ENCODE measurements at regions not wholly inside any gene's neighbourhood (a gene's known extent, or its start where the extent isn't known, plus 50 kb on each side); places are given as distances from the start of the nearest gene placed in this dataset.

DNA sequence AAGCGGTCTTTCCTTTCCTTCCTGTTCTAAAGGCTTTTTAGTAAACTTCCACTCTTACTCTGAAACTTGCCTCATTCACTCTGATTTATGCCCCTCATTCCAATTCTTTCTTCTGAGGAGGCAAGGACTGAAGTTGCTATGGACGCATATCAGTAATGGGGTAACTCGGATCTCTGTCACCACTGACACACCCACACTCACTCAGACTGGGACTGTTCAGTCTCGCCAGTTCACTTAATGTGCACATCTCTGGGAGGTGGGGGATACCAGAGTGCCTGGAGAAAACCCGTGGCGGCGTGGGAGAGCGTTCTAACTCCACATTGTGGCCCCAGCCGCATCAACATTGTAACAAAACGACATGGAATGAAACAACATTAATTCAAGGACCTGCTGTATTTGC lies 1139.3 kb upstream of the CELF2 start:
- ChIA-PET POLR2A (no interaction called here), CTCF (no interaction called here)
- no peak for DNase-seq (ENCODE audit: extremely low spot score)
- TF ChIP-seq, protein P1, sequence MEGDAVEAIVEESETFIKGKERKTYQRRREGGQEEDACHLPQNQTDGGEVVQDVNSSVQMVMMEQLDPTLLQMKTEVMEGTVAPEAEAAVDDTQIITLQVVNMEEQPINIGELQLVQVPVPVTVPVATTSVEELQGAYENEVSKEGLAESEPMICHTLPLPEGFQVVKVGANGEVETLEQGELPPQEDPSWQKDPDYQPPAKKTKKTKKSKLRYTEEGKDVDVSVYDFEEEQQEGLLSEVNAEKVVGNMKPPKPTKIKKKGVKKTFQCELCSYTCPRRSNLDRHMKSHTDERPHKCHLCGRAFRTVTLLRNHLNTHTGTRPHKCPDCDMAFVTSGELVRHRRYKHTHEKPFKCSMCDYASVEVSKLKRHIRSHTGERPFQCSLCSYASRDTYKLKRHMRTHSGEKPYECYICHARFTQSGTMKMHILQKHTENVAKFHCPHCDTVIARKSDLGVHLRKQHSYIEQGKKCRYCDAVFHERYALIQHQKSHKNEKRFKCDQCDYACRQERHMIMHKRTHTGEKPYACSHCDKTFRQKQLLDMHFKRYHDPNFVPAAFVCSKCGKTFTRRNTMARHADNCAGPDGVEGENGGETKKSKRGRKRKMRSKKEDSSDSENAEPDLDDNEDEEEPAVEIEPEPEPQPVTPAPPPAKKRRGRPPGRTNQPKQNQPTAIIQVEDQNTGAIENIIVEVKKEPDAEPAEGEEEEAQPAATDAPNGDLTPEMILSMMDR (IDR thresholded peaks at IDR 0.05; ENCODE audit: control extremely low read depth, extremely low read depth, low read depth, missing control alignments) = no peak

DNA sequence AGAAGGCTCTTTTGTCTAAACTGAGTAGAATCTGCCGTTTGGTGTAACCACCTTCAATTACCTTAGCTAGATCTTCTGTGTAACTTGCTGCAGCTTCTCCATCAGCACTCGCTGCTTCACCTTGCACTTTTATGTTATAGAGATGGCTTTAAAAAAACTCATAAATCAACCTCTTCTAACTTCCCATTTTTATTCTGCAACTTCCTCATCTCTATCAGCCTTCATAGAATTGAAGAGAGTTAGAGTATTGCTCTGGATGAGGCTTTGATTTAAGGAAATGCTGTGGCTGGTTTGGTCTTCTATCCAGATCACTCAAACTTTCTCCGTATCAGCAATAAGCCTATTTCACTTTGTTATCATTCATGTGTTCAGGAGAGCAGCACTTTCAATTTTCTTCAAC lies 1131.9 kb upstream of the CELF2 start:
- TF ChIP-seq, protein P1 (IDR thresholded peaks at IDR 0.05; ENCODE audit: control extremely low read depth, extremely low read depth, low read depth, missing control alignments) = no peak
- CTCF ChIA-PET = no interaction called here
- DNase-seq (ENCODE audit: extremely low spot score) = no peak
- POLR2A ChIA-PET = no interaction called here

DNA sequence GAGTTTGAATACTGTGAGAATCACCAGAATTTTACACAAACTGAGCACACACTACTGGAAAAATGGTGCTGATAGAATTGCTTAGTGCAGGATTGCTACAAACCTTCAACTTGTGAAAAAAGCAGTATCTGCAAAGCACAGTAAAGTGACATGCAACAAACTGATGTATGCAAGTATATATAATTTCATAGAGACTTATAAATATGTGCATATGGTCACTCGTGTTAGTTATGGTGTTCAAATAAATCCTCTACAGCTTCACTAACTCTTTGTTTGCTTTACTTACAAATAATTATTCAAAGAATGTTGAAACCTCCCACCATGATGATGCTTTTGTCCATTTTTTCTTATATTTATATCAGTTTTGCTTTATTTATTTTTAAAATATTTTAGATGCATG lies 1130.9 kb upstream of the CELF2 start:
- ChIA-PET CTCF (no interaction called here), POLR2A (no interaction called here)
- TF ChIP-seq, protein P1 (IDR thresholded peaks at IDR 0.05; ENCODE audit: control extremely low read depth, extremely low read depth, low read depth, missing control alignments) = no peak
- no peak for DNase-seq (ENCODE audit: extremely low spot score)

DNA sequence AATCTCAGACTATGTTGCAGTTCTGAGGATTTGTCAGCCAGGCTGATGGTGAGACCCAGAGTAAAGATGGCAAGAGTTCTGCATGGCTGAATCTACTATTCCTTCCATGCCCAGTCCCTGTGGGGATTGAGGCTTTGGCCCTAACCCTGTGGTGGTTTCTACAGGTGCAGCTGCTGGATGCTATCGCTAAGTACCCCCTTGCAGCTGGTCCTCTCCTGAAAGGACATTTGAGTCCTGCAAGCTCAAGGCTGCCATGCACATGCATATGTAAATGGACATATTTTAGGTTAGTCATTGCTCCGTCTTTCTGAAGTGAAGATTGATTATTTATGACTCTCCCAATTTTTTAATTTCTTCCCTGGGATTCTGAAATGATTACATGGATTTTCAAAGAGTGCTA lies 1122.2 kb upstream of the CELF2 start:
- POLR2A ChIA-PET = no interaction called here

DNA sequence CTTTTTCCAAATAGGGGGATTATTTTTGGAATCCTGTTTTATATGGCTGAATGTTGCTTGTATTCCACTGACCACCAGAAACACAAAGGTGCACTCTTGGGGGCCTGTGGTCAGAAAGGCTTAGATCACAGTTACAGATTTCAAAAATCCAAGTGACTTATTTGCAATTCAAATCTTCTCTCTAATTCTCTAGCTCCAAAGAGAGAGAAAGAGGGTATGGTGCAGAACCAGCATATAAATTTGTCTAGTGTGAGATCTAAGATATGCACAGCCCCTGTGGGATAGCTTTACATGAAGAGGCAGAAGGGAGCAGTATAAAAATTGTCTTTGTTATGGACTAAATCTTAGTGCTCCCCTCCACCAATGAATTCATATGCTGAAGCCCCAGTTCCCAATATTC lies 1121.7 kb upstream of the CELF2 start:
- TF ChIP-seq, protein P1 (IDR thresholded peaks at IDR 0.05; ENCODE audit: control extremely low read depth, extremely low read depth, low read depth, missing control alignments) = no peak

More for the DNA sequence above, 1122.2 kb upstream of the CELF2 start:
- CTCF ChIA-PET = no interaction called here
- TF ChIP-seq, protein P1 (IDR thresholded peaks at IDR 0.05; ENCODE audit: control extremely low read depth, extremely low read depth, low read depth, missing control alignments) = no peak
- no peak for DNase-seq (ENCODE audit: extremely low spot score)

DNA sequence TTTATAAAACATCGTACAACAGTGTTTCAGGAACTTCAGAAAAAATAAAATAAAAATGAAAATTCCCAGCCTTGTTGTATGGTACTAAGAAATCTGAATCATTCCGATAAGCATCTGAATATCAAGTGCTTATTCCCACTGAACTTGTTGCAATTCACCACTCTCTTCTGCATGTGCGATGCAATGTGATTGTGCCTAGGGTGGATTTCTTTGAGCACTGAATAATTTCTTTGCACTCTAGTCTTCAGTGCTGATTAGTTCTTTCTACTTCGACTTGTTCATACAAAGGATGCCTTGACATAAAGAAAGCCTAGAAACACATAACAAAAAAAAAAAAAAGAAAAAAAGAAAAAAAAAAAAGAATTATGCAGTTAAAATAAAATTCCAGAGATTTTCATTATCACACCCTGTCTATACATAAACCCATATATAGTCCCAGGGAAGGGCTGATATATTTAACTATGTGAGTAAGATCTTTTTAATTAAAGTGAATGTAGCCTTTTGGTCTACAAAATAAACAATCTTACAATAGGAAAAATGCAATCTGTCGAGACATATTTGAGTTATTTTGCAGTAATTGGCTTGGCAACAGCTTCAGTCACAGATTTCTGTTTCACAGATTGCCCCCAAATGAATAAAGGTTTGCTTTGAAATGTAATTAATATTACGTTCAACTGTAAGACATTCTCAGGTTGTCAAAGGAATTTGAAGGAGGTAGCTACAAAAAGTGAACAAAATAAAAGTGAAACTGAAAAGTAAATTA lies 1118.9 kb upstream of the CELF2 start:
- POLR2A ChIA-PET = no interaction called here
- no peak for DNase-seq (ENCODE audit: extremely low spot score)
- TF ChIP-seq, protein P1 (IDR thresholded peaks at IDR 0.05; ENCODE audit: control extremely low read depth, extremely low read depth, low read depth, missing control alignments) = no peak
- CTCF ChIA-PET = no interaction called here

More for the DNA sequence above, 1121.7 kb upstream of the CELF2 start:
- DNase-seq (ENCODE audit: extremely low spot score) = no peak
- POLR2A ChIA-PET = no interaction called here
- CTCF ChIA-PET = interaction anchor here (0.9 kb wide), 1 partner anchor 11 kb away, joined by 4 read pairs; no protein-coding TSS in a partner anchor
